GM12891 (cell line): ENCODE measurements at regions not wholly inside any gene's neighbourhood (a gene's known extent, or its start where the extent isn't known, plus 50 kb on each side); places are given as distances from the start of the nearest gene placed in this dataset.

Experiments
- DNase-seq: peaks from one replicate; pipeline ENCODE4 v3.0.0; 2011; ENCODE audit warnings: low spot score; ENCODE audit not compliant: insufficient read length
- FAIRE-seq: peaks from 2 replicates; lab custom pipeline; 2011; peaks lifted over from hg19 to GRCh38; lab: Jason Lieb, UNC
- PAX5 ChIP-seq: IDR thresholded peaks from 2 replicates; pipeline ENCODE4 v1.6.1; 2011; ENCODE audit warnings: low read length, moderate library complexity, mild to moderate bottlenecking; ENCODE audit not compliant: insufficient read depth, severe bottlenecking
- POLR2A ChIP-seq: IDR thresholded peaks from 2 replicates; pipeline ENCODE4 v1.6.1; 2011; ENCODE audit warnings: low read depth, low read length, control low read depth
- POLR2AphosphoS5 ChIP-seq: IDR thresholded peaks from 2 replicates; pipeline ENCODE4 v1.6.1; 2011; ENCODE audit warnings: low read depth, low read length, control low read depth
- POU2F2 ChIP-seq: IDR thresholded peaks from 2 replicates; pipeline ENCODE4 v1.6.1; 2011; ENCODE audit warnings: low read depth, mild to moderate bottlenecking, control low read depth, low read length, moderate library complexity
- SPI1 ChIP-seq: IDR thresholded peaks from 2 replicates; pipeline ENCODE4 v1.6.1; 2011; ENCODE audit warnings: low read depth, low read length, control low read depth
- TAF1 ChIP-seq: IDR thresholded peaks from 2 replicates; pipeline ENCODE4 v1.6.1; 2011; ENCODE audit warnings: low read depth, low read length, control low read depth

DNA sequence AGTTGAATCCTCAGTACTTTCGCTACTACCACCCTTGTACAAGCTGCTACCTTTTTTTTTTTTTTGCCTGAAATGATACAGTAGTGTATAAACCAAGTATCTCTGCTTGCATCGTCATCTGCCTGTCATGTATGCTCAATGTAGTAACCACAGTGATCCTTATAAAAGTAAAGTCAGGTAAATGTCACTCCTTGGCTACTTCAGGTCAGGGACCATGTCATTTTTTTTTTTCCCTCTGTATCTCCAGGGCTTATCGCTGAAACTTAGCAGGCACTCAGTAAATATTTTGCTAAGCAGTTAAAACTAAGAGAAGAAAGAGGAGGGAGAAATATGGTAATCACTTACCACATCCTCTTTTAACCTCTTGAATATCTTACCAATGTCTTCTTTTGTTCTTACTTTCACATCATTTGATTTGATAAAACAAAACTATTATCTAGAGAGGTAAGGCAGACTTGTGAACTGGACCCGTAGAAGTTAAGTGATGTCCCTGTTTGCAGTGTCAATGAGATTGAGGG is 96.8 kb upstream of the KLF12 start:
- TF ChIP-seq SPI1: no peak
- TF ChIP-seq POU2F2: no peak
- TF ChIP-seq POLR2AphosphoS5: no peak
- TF ChIP-seq PAX5: no peak
- no peak for TF ChIP-seq TAF1
- TF ChIP-seq POLR2A: no peak
- DNase-seq: no peak
- FAIRE-seq: no peak

DNA sequence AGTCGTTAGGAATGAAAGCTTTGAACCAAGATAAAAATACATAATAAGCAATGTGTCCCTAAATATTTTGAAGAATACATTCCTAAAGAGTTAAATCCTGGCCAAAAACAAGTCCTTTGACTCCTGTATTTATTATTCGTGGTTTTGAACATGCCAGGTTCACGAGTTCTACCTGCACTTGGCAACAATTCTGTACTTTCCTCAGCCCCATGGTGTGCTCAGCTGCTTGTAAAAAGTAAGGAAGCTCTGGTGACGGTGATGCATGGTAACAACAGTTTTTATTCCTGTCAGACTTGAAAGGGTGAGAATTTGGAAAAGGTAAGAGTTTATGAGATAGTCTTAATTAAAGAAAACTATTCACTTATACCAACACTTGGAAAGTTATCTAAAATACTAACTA is 95.0 kb upstream of the KLF12 start:
- DNase-seq (no peak), FAIRE-seq (no peak)
- TF ChIP-seq PAX5 (no peak), TAF1 (no peak), POLR2A (no peak), SPI1 (no peak), POLR2AphosphoS5 (no peak), POU2F2 (no peak)

DNA sequence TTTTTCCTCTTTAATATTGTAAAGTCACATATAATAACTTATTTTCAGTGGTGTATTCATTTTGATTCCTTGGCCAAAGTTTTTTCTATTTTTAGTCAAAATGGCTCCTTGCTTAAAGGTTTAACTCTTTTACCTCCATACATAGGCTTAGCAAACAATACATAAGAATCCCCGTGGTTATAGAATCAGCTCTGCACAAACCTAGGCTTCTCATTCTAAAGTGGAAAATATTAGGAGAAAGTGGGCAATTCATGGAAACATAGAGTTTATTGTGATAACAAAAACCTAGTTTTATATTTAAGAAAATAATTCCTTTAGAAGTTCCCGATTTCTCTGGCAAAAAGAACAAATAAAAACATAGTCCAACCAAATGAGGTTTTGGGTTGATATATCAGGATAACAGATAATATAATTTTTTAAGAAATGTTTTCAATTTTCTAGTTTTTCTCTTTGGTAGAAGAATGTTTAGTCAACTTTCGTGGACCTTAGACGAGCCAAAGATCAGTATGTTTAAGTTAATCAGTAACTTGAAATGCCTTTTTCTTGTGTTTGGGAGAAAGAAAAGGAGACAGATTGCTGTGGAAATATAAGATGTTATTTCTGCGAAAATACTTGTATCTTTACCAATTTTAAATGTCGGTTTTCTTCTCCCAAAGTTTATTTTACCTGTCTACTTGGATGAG is 93.4 kb upstream of the KLF12 start:
- DNase-seq (no peak), FAIRE-seq (no peak)
- no peak for TF ChIP-seq TAF1
- no peak for TF ChIP-seq SPI1
- TF ChIP-seq PAX5: no peak
- no peak for TF ChIP-seq POLR2AphosphoS5
- no peak for TF ChIP-seq POU2F2
- no peak for TF ChIP-seq POLR2A

DNA sequence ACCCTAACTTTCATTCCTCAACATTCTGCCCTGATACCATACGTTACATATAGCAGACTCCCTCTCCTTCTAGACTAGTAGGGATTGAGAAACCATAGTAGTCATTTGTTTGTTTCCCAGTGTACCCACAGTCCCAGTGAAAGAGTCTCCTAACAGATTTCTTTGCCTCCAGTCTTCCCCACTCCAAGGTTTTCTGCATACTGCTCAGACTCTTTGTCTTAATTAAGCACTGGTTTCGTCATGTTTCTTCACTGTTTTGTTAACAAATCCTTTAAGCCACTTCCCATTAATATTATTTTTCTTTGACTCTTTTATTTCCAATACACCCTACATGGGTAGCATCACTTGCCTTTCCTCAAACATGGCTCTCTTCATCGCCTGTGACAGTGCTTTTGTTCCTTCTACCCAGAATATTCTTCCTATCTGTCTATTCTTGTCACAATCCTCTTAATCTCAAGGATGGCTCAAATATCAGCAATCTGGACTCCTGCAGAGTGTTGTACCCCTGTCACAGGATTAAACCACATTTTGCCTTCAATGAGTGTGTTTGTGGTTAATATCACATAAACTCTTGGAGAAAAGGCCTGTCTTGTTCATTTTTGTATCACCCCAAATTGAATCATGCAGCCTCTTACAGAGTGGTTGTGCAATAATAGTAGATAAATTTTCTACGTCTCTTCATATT is 92.7 kb upstream of the KLF12 start:
- no peak for FAIRE-seq

DNA sequence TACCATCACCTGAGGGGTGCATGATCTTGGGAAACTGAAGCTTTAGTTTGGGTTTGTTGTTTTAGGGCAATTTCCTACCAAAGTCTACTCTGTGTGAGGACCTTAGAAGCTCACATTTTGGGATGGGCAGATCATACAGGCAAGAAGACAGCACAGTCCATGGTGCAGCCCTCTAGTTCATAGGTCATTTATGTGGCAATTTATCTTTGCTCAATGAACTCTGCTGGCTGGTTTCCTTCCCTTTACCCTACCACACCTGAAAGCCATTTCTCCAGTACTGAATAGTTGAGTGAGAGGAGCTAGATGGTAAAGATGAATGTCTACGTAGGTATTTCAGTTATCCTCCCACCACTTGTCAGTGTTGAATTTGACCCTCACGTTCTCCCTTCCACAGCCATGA is 87.5 kb upstream of the KLF12 start:
- TF ChIP-seq POLR2AphosphoS5 (no peak), POLR2A (no peak), SPI1 (no peak), PAX5 (no peak), TAF1 (no peak)
- DNase-seq: no peak
- no peak for FAIRE-seq

More for the DNA sequence above, 92.7 kb upstream of the KLF12 start:
- TF ChIP-seq SPI1 (no peak), PAX5 (no peak)
- no peak for DNase-seq

DNA sequence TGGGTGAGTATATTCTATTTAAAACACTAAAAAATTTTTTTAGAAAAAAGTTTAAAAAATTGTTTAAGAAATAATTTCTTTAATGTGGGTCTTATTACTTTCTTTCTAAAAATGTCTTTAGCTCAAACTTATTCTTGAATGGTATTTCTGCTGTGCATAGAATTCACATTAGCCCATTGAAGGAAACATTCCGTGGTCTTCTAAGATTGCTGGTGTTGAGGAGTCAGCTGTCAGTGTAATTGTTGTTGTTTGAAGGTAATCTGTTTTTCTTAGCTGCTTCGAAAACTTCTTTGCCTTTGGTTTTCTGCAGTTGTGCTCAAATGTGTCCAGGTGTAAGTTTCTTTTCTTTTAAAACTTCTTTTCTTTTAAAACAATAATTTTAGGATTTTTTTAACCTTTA is 85.4 kb upstream of the KLF12 start:
- FAIRE-seq: no peak
- DNase-seq: no peak
- TF ChIP-seq SPI1 (no peak), TAF1 (no peak), PAX5 (no peak), POLR2A (no peak), POU2F2 (no peak), POLR2AphosphoS5 (no peak)

DNA sequence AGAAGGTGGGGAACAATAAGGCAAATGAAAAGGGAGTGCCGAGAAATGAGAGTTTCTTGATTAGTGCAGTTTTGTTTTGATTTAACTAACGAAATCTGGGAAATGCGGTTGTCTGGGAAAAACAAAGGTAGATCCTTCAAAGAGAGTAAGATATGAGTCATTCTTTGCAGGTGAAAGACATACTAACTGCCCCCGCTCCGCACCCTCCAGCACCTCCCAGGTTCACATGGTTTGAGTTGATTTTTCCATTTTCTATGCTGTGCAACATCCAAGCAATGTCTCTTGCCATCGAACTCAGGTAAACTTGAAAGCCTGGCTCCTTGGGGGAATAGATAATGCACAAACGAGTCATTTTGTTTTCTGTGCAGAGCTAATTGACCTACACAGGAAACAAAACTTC is 84.1 kb upstream of the KLF12 start:
- DNase-seq: no peak
- no peak for FAIRE-seq
- TF ChIP-seq POLR2A (no peak), PAX5 (no peak), POLR2AphosphoS5 (no peak), POU2F2 (no peak), SPI1 (no peak), TAF1 (no peak)

DNA sequence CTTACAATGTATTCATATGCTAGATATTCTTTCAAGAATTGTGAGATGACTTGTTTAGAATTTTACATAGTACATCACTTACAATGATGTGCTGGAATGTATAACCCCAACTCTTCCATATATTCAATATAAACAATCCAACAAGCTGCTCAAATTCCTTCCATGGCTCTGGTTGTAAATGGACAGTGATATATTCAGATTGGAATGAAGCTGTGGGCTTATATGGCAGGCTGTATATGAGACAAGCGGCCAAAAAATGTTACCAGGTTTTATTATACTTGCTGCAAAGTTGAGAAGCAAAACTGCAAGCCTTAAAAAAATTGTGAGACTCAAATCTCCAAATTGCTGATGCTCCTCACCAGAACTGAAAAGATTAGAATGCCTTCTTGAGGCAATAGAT is 83.6 kb upstream of the KLF12 start:
- no peak for FAIRE-seq
- TF ChIP-seq TAF1 (no peak), POU2F2 (no peak)
- DNase-seq: no peak

DNA sequence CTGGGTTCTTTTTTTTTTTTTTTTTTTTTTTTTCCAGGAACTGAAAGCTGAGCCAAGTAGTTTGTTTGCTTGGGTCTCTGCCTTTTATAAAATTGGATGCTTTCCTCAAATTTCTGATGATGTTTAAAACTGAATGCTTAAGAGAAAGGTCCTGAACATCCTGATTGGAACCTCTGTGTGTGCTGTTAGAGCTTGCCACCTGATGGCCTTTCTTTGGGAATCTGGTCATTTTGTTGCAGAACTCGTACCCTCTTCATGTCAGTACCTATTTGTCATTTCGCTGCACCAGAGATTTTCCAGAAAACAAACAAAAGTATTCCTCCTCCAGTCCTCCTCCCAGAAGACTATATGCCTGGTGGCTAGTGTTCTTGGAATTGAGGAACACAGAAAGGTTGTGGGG is 81.2 kb upstream of the KLF12 start:
- no peak for TF ChIP-seq PAX5
- TF ChIP-seq POLR2AphosphoS5: no peak
- no peak for TF ChIP-seq SPI1
- TF ChIP-seq TAF1: no peak
- TF ChIP-seq POLR2A: no peak
- no peak for TF ChIP-seq POU2F2
- FAIRE-seq: no peak

DNA sequence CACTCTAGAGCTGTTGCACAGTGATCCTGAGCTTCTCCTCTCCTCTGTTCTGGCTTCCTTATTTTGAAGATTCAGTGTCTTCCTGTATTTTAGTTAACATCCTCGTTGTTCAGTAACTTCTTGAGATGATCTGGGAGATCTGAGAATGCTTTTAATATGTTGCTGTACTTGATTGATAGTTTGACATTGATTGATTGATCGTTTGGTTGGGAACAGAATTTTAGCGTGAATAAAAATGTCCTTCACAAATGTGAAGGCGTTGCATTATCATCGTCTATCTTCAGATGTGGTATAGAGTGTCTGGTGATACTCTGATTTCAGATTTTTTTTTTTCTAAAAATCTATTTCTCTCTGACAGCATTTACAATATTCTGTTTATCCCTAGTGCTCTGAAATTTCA is 80.1 kb upstream of the KLF12 start:
- FAIRE-seq (no peak), DNase-seq (no peak)
- TF ChIP-seq SPI1 (no peak), PAX5 (no peak), POU2F2 (no peak), POLR2A (no peak), POLR2AphosphoS5 (no peak), TAF1 (no peak)

More for the DNA sequence above, 81.2 kb upstream of the KLF12 start:
- DNase-seq: no peak
